ENCODE measurements at regions not wholly inside any gene's neighbourhood (a gene's known extent, or its start where the extent isn't known, plus 50 kb on each side); places are given as distances from the start of the nearest gene placed in this dataset.

DNA sequence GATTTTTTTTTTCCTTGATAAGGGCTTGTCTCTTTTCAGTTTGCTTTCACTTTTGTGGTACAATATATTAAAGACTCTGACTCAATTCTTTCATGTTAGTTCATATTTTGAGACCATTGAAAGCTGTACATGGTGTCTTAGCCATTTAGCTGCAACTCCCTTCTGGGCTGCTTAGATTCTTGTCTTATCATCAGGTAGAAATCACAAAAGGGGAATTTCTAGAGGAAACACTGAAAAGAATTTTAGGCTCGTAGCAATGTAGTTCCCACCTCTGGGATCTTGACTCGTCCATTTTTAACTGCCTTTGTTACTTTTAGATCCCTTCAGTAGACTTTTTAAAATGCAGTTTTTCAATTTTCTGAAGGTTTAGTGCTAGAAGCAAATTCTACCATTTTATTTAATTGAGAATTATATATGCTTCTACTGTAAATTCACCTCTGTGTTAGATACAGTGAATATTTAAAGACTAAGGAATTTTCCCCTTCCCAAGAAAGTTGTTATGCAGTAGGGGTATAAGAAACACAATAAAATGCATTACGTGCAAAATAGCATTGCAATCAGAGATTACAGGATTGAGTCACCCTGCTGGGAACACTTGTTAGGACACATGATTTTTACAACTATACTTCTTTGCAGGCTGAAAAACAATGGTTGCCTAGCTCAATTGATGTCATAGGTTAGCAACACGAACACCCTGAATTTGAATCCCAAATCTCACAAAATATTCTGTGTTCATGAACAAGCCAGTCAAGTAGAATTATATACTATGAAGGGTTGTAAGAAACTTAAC, 772.7 kb downstream of the PDCD6IP start:
- POLR2A ChIA-PET: no interaction called here
- no peaks in the 10 kb centered on the region for H3K27me3 ChIP-seq (ENCODE audit: control insufficient read depth, insufficient read depth, low read length)
- no peaks in the 10 kb centered on the region for H3K9me3 ChIP-seq (ENCODE audit: control insufficient read depth, insufficient read depth, low read depth, low read length)
- no peak overlapping the region for H3K27ac ChIP-seq (ENCODE audit: low read length)
- no peaks in the 10 kb centered on the region for H3K4me1 ChIP-seq (ENCODE audit: control insufficient read depth, insufficient read depth, low read length)
- BruUV-seq (replicated peaks): no TSS peak
- in situ Hi-C loops (cut with HindIII; ENCODE audit: low pct_unique_long_range_greater_than_20kb, low sequenced_read_pairs): no loop called here
- CTCF ChIA-PET: no interaction called here
- DNase-seq (ENCODE audit: low read depth, low spot score) (no peak), ATAC-seq (no peak)
- H3K4me3 ChIP-seq (ENCODE audit: low read depth in 2 of 2, low read length in 2 of 2): no peak overlapping the region
- no peaks in the 10 kb centered on the region for H3K36me3 ChIP-seq (ENCODE audit: control insufficient read depth, insufficient read depth, low read length)
- no peak for TF ChIP-seq POLR2AphosphoS5 (IDR thresholded peaks at IDR 0.05; ENCODE audit: low read depth, low read length)
- intact Hi-C loops (cut with micrococcal nuclease; ENCODE audit: unreplicated experiment): no loop called here

DNA sequence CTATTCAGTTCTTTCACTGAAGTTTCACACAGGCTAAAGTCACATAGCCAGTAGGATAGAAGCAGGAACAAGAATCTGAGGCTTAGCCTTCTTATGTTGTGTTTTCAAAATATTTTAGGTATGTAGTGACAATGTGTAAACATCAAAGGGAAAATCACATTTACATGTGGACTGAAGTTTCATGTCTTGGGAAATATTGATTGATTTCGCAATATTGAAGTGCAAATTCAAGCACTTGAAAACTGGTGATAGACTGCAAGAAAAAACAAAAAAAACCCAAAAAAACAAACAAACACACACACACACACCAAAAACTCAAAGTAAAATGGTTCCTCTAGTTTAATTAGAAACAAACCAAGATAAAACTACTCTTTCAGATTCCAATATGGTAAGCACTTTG, 773.3 kb downstream of the PDCD6IP start:
- H3K36me3 ChIP-seq (ENCODE audit: control insufficient read depth, insufficient read depth, low read length): no peaks in the 10 kb centered on the region
- H3K27ac ChIP-seq (ENCODE audit: low read length): no peak overlapping the region
- H3K9me3 ChIP-seq (ENCODE audit: control insufficient read depth, insufficient read depth, low read depth, low read length): no peaks in the 10 kb centered on the region
- in situ Hi-C loops (cut with HindIII; ENCODE audit: low pct_unique_long_range_greater_than_20kb, low sequenced_read_pairs): no loop called here
- H3K4me1 ChIP-seq (ENCODE audit: control insufficient read depth, insufficient read depth, low read length): no peaks in the 10 kb centered on the region
- no peak for TF ChIP-seq SIN3A (IDR thresholded peaks at IDR 0.05; ENCODE audit: borderline replicate concordance, insufficient read depth, low read depth, low read length)
- TF ChIP-seq, protein P1, sequence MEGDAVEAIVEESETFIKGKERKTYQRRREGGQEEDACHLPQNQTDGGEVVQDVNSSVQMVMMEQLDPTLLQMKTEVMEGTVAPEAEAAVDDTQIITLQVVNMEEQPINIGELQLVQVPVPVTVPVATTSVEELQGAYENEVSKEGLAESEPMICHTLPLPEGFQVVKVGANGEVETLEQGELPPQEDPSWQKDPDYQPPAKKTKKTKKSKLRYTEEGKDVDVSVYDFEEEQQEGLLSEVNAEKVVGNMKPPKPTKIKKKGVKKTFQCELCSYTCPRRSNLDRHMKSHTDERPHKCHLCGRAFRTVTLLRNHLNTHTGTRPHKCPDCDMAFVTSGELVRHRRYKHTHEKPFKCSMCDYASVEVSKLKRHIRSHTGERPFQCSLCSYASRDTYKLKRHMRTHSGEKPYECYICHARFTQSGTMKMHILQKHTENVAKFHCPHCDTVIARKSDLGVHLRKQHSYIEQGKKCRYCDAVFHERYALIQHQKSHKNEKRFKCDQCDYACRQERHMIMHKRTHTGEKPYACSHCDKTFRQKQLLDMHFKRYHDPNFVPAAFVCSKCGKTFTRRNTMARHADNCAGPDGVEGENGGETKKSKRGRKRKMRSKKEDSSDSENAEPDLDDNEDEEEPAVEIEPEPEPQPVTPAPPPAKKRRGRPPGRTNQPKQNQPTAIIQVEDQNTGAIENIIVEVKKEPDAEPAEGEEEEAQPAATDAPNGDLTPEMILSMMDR (IDR thresholded peaks at IDR 0.05): no peak
- TF ChIP-seq, protein P2, sequence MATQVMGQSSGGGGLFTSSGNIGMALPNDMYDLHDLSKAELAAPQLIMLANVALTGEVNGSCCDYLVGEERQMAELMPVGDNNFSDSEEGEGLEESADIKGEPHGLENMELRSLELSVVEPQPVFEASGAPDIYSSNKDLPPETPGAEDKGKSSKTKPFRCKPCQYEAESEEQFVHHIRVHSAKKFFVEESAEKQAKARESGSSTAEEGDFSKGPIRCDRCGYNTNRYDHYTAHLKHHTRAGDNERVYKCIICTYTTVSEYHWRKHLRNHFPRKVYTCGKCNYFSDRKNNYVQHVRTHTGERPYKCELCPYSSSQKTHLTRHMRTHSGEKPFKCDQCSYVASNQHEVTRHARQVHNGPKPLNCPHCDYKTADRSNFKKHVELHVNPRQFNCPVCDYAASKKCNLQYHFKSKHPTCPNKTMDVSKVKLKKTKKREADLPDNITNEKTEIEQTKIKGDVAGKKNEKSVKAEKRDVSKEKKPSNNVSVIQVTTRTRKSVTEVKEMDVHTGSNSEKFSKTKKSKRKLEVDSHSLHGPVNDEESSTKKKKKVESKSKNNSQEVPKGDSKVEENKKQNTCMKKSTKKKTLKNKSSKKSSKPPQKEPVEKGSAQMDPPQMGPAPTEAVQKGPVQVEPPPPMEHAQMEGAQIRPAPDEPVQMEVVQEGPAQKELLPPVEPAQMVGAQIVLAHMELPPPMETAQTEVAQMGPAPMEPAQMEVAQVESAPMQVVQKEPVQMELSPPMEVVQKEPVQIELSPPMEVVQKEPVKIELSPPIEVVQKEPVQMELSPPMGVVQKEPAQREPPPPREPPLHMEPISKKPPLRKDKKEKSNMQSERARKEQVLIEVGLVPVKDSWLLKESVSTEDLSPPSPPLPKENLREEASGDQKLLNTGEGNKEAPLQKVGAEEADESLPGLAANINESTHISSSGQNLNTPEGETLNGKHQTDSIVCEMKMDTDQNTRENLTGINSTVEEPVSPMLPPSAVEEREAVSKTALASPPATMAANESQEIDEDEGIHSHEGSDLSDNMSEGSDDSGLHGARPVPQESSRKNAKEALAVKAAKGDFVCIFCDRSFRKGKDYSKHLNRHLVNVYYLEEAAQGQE (IDR thresholded peaks at IDR 0.05; ENCODE audit: insufficient read depth in 1 of 2, low read depth in 2 of 2, low read length in 1 of 2): no peak
- no peak for TF ChIP-seq TCF7L2 (IDR thresholded peaks at IDR 0.05; ENCODE audit: low read depth, low read length)
- no peak for TF ChIP-seq POLR2AphosphoS5 (IDR thresholded peaks at IDR 0.05; ENCODE audit: low read depth, low read length)
- BruUV-seq (replicated peaks): no TSS peak
- CTCF ChIA-PET: no interaction called here
- DNase-seq (ENCODE audit: low read depth, low spot score) (no peak), ATAC-seq (no peak)
- POLR2A ChIA-PET: no interaction called here
- H3K27me3 ChIP-seq (ENCODE audit: control insufficient read depth, insufficient read depth, low read length): no peaks in the 10 kb centered on the region
- H3K4me3 ChIP-seq (ENCODE audit: low read depth in 2 of 2, low read length in 2 of 2): no peak overlapping the region
- intact Hi-C loops (cut with micrococcal nuclease; ENCODE audit: unreplicated experiment): no loop called here

DNA sequence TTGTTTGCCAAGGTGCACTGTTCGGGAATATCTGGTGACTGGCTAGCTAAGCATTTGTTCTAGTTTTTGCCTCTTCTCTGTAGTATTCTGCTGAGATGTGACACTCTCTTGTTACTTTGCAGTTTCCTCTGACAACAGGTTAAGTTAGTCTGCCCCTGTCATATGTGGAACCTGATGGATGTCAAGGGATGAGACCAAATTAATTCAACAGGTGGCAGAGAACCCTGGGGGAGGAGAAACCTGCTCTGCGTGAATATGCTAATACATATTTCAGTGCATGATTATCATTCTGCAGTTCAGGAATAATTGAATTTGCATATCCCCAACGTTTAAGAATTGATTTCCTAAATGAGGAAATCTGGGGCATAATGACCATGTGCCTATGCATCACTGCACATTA, 777.3 kb downstream of the PDCD6IP start:
- H3K4me3 ChIP-seq (ENCODE audit: low read depth in 2 of 2, low read length in 2 of 2): no peak overlapping the region
- no peak for DNase-seq (ENCODE audit: low read depth, low spot score)
- H3K27ac ChIP-seq (ENCODE audit: low read length): no peak overlapping the region
- intact Hi-C loops (cut with micrococcal nuclease; ENCODE audit: unreplicated experiment) (no loop called here), in situ Hi-C loops (cut with HindIII; ENCODE audit: low pct_unique_long_range_greater_than_20kb, low sequenced_read_pairs) (no loop called here)
- H3K4me1 ChIP-seq (ENCODE audit: control insufficient read depth, insufficient read depth, low read length): no peaks in the 10 kb centered on the region
- CTCF ChIA-PET: no interaction called here
- no peak for ATAC-seq
- no peaks in the 10 kb centered on the region for H3K9me3 ChIP-seq (ENCODE audit: control insufficient read depth, insufficient read depth, low read depth, low read length)
- no peaks in the 10 kb centered on the region for H3K36me3 ChIP-seq (ENCODE audit: control insufficient read depth, insufficient read depth, low read length)
- no TSS peak for BruUV-seq (replicated peaks)
- POLR2A ChIA-PET: no interaction called here
- TF ChIP-seq SIN3A (IDR thresholded peaks at IDR 0.05; ENCODE audit: borderline replicate concordance, insufficient read depth, low read depth, low read length) (no peak), POLR2AphosphoS5 (IDR thresholded peaks at IDR 0.05; ENCODE audit: low read depth, low read length) (no peak)
- H3K27me3 ChIP-seq (ENCODE audit: control insufficient read depth, insufficient read depth, low read length): no peaks in the 10 kb centered on the region
